ENCODE measurements at regions not wholly inside any gene's neighbourhood (a gene's known extent, or its start where the extent isn't known, plus 50 kb on each side); places are given as distances from the start of the nearest gene placed in this dataset.
"Not testable (repeated sequence)": the region's sequence is repeated elsewhere in the genome, so short reads cannot be mapped to it uniquely, and the experiment has no call there.

GRCh38 chr2:183656121-183656520 lies 531.9 kb downstream of the NUP35 start:
- DNase-seq, result no peak

DNA sequence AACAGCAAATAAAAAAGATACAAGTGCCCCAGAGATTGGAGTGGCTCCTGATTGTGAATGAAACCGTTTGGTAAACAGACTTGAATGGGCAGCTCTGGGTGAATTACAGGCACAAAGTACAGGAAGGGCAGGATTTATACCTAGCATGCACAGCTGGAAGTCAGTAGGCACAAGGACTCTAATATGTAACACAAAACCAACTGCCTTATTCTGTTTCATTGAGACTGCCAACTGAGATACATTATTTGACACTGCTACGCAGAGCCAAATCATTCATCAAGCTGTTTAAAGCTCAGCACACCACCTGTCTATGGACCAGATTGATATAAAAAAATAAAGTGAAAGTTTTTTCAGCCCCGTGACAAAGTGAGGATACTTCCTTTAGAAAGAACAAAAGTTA lies 541.2 kb downstream of the NUP35 start:
- no peak for DNase-seq

DNA sequence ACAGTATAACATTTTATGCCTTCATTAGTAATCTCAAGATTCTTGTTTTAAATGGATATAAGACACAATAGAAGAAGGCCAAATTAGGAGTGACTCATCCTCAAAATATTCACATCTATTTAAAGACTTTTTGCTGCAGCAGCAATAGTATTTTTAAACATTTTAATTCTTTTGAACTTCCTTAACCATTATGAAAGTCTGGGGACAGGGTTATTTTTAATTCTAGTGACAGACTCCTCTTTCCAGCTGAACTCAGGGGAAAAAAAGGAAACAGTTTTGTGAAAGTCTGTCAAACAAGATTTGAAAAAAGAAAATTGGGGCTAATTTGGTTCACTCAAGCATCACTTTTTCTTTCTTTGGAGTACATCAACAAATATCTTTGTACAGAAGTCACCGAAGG lies 541.8 kb downstream of the NUP35 start:
- no peak for DNase-seq

GRCh38 chr2:183671233-183671632 lies 547.0 kb downstream of the NUP35 start:
- DNase-seq, result no peak

DNA sequence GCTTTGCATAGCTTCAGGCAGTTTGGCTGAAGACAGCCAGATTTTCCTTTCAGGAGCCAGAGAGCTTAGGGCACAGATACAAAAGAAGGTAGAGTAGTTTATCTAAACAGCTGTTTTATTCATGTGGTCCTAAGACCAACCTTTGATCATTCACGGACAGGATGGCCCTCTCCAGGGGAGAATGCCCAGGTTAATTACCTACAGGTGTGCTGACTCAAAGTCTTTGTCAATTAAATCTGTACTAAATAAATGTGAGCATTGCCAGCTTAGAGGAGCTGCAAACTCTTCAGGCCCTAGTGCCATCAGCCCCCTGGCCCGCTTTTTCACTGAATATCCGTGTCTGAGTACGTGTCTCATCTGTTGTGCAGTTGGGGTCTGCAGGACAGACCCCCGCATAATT lies 554.7 kb downstream of the NUP35 start:
- no peak for DNase-seq

- no peak for DNase-seq
Measured at GRCh38 chr2:183680573-183680972, 556.3 kb downstream of the NUP35 start.

- no peak for DNase-seq
Measured at GRCh38 chr2:183684686-183685085, 560.4 kb downstream of the NUP35 start.

DNA sequence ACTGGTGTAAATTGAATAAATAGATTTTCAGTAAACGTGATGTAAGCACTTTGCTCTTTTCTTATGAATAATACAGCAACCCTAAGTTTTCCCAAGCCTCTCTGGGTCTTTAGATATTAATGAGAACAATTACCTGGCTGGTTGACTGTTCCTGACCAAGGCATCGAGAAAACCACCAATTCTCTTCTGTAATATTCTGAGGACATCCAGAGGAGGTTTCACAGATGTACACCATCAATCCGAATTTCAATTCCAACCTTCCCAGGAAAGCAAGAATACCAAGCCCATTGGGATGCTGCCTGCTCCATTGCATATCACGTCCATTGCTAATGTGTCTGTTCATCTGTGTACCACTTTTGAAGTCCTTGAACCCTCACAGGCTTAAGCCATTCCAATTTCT lies 571.8 kb downstream of the NUP35 start:
- no peak for DNase-seq

- no peak for DNase-seq
Measured at GRCh38 chr2:183709829-183710228, 585.6 kb downstream of the NUP35 start.

DNA sequence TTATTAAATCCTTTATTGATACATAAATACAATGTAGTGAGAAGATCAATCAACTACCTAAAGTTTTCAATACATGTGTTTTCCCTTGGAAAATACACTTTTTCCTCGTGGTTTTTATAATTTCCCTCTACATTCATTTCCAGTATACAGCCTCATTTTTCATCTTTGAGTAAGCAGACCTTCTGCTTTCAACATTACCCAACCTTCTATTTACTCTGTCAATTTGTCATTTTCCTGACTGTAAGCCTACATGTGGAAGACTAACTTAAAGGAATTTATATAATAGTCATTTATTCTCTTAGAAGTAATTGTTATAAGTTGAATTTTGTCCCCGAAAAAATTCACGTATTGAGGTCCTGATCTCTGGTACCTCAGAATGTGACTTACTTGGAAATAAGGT lies 594.0 kb downstream of the NUP35 start:
- no peak for DNase-seq

DNA sequence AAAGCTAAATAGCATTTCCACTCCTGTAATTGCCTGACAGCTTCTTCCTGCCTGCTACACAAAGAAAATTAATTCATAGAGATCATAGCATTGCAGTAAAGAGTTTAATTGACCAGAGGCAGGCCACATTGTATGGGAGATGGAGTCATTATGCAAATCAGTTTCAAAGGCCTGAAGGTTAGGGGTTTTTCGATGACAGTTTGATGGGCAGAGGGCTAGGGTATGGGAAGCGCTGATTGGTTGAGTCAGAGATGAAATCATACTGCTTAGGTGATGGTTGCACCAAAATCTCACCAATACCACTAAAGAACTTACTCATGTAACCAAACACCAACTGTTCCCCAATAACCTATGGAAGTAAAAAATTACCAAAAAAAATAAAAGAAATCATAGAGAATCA lies 599.0 kb downstream of the NUP35 start:
- DNase-seq, result no peak

- DNase-seq, result no peak
Measured at GRCh38 chr2:183729380-183729779, 605.1 kb downstream of the NUP35 start.

DNA sequence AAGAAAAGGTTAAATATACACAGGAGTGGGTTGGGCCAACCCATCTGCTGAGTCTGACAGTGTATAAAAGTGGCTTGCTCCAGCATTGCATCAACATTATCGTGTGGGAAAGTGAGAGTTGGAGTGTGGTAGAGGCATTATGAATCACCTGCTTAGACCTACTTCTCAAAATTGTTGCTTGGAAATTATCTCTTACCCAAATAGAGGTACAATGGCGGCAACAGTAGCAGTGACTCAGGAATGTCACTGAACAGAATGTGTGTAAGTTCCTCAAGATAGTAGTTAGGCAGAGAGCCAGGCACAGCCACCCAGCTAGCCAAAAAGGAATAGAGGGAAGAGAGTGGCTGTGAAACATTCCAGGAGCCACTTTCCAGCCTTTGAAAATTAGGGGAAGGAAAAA lies 616.0 kb downstream of the NUP35 start:
- no peak for DNase-seq

GRCh38 chr2:183752571-183752970 lies 628.3 kb downstream of the NUP35 start:
- no peak for DNase-seq

GRCh38 chr2:183759033-183759432 lies 634.8 kb downstream of the NUP35 start:
- no peak for DNase-seq

DNA sequence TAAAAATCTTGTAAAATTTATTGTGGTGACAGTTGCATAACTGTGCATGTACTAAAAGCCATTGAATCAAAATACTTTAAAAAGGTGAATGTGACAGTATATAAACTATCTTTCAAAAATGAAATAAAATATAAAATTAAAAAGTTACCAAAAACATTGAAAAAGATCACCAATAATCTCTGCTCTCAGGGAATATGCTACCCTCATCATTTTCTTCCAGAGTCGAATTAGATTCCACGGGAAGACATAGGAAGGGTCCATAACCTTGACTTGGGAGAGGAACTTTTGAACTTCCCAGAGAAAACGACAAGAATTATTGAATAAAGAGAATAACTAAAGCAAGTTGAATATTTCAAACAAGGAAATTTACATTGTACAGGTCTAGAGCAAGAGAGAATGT lies 649.5 kb downstream of the NUP35 start:
- no peak for DNase-seq

DNA sequence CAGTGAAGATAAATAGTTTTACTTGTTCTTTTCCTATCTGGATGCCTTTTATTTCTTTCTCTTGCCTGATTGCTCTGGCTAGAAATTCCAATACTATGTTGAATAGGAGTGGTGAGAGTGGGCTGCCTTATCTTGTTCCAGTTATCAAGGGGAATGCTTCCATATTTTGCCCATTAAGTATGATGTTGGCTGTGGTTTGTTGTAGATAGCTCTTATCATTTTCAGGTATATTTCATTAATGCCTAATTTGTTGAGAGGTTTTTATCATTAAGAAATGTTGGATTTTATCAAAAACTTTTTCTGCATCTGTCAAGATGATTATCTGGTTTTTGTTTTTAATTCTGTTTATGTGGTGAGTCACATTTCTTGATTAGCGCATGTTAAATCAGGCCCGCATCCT lies 655.8 kb downstream of the NUP35 start:
- DNase-seq, result no peak

DNA sequence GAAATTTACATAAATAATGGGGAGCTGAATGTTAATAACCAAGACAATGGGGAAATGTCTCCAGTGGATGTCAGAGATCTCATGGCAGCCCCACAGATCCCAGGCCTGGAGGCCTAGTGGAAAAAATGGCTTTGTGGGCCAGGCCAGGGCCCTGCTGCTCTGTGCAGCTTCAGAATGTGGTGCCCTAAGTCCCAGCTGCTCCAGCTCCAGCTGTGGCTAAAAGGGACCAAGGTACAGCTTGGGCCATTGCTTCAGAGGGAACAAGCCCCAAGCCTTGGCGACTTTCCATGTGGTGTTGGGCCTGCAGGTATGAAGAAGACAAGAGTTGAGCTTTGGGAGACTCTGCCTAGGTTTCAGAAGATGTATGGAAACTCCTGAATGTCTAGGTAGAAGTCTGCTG lies 658.2 kb downstream of the NUP35 start:
- no peak for DNase-seq

DNA sequence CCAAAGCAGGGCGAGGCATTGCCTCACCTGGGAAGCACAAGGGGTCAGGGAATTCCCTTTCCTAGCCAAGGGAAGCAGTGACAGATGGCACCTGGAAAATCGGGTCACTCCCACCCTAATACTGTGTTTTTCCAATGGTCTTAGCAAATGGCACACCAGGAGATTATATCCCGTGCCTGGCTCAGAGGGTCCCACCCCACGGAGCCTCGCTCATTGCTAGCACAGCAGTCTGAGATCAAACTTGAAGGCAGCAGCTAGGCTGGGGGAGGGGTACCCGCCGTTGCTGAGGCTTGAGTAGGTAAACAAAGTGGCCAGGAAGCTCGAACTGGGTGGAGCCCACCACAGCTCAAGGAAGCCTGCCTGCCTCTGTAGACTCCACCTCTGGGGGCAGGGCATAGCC lies 664.6 kb downstream of the NUP35 start:
- not testable (repeated sequence) for DNase-seq

GRCh38 chr2:183792165-183792924 lies 668.1 kb downstream of the NUP35 start:
- not testable (repeated sequence) for DNase-seq

- DNase-seq, result no peak
Measured at GRCh38 chr2:183798535-183798934, 674.3 kb downstream of the NUP35 start.

- DNase-seq, result no peak
Measured at GRCh38 chr2:183799761-183800160, 675.5 kb downstream of the NUP35 start.

DNA sequence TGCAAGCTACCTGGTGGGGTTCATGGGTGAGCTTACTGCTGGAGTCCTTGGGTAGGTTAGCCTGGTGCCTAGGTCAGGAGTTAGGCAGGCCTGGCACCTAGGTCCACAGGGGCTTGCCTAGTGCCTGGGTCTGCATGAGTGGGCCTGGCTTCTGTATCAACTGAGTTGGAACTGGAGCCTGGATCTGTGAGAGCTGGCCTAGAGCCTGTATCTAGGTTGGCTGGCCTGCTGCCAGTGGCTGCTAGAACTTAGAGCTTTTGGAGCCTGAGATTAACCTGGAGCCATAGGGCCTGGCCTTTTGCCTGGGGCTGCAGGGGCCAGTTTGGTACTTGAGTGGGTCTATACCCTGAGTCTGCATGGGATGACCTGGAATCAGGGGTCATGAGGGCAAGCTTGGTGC lies 679.4 kb downstream of the NUP35 start:
- no peak for DNase-seq

DNA sequence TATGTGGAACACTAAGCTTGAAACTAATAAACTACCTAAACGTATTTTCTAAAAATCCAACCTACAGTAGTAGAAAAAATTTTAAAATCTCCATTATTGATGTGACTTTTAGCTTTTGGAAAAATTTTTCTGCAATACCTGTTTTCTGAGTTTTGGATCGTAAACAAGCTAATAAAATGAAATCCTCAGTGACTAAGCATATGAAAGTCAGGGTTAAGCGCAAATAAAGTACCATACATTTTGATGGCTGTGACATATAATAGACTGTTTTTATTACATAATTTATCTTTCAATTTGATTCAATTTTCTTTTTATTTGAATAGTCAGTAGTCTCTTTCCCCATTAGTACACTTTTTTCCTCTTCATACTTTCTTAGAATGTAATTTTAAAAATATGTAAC lies 683.6 kb downstream of the NUP35 start:
- DNase-seq, result no peak

GRCh38 chr2:183809404-183809803 lies 685.2 kb downstream of the NUP35 start:
- no peak for DNase-seq
